ENCODE measurements at regions not wholly inside any gene's neighbourhood (a gene's known extent, or its start where the extent isn't known, plus 50 kb on each side); places are given as distances from the start of the nearest gene placed in this dataset.

DNA sequence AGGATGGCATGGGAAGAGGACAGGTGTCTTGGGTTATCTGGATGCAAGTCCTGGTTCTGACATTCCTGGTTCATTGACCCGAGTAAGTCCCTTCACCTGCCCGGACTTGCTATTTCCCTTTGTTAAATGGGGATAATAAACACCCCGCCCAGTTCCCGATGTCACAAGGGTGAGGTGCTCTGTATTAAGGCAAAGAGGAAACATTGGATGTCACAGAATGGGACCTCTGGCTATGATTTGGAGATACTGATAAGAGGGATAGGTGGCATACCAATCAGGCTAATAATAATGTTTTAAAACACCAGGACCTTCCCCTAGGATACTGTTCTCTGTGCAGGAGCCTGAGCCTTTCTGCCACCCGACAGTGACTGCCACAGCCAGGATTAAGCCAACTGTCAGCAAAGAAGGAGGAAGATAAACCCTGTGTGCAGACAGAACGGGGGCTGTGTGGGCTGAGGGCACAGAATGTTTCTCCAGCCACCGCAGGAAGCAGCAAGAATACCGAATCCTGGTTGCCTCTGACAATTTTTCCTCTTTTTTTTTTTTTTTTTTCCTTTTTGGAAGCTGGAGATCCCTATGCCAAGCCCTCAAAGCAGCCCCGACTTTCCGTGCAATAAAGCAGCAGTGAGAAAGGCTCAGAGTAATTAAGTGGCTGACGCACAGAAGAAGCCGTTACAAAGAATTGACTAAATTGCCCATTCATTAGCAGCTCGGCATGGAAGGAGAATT lies 336.6 kb downstream of the SMAD2 start:
- TF ChIP-seq, protein P1, sequence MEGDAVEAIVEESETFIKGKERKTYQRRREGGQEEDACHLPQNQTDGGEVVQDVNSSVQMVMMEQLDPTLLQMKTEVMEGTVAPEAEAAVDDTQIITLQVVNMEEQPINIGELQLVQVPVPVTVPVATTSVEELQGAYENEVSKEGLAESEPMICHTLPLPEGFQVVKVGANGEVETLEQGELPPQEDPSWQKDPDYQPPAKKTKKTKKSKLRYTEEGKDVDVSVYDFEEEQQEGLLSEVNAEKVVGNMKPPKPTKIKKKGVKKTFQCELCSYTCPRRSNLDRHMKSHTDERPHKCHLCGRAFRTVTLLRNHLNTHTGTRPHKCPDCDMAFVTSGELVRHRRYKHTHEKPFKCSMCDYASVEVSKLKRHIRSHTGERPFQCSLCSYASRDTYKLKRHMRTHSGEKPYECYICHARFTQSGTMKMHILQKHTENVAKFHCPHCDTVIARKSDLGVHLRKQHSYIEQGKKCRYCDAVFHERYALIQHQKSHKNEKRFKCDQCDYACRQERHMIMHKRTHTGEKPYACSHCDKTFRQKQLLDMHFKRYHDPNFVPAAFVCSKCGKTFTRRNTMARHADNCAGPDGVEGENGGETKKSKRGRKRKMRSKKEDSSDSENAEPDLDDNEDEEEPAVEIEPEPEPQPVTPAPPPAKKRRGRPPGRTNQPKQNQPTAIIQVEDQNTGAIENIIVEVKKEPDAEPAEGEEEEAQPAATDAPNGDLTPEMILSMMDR (conservative IDR thresholded peaks at IDR 0.05) = no peak
- TF ChIP-seq ZFX (IDR thresholded peaks at IDR 0.05) = no peak
